ENCODE measurements at regions not wholly inside any gene's neighbourhood (a gene's known extent, or its start where the extent isn't known, plus 50 kb on each side); places are given as distances from the start of the nearest gene placed in this dataset.

DNA sequence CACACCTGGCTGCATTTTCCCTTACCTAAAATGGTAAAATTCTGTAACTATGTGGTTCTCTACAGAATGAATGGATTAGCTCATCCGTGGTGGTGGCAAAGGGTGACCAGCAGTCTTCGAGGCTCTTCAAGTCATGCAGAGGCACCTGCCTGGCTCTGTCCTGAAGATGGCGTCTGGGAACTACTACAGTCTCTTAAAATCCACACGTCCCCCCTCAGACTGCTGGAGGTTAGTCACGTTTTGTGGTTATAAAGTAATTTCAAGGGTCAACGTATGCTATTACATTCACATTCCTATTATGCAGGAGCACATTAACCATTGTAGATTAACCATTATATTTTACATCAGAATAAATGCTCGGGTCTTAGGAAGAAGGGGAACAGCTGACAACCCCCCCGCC is 616.7 kb downstream of the GALR1 start:
- no peak for TF ChIP-seq ZSCAN30 (CRISPR knock-in tag; IDR thresholded peaks at IDR 0.05)
- TF ChIP-seq, protein P1, sequence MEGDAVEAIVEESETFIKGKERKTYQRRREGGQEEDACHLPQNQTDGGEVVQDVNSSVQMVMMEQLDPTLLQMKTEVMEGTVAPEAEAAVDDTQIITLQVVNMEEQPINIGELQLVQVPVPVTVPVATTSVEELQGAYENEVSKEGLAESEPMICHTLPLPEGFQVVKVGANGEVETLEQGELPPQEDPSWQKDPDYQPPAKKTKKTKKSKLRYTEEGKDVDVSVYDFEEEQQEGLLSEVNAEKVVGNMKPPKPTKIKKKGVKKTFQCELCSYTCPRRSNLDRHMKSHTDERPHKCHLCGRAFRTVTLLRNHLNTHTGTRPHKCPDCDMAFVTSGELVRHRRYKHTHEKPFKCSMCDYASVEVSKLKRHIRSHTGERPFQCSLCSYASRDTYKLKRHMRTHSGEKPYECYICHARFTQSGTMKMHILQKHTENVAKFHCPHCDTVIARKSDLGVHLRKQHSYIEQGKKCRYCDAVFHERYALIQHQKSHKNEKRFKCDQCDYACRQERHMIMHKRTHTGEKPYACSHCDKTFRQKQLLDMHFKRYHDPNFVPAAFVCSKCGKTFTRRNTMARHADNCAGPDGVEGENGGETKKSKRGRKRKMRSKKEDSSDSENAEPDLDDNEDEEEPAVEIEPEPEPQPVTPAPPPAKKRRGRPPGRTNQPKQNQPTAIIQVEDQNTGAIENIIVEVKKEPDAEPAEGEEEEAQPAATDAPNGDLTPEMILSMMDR (CRISPR knock-in tag; IDR thresholded peaks at IDR 0.05), result no peak
- TF ChIP-seq RNF2 (conservative IDR thresholded peaks at IDR 0.05; ENCODE audit: low read depth), result no peak
- TF ChIP-seq LCORL (IDR thresholded peaks at IDR 0.05), result no peak
- TF ChIP-seq LCORL (CRISPR knock-in tag; IDR thresholded peaks at IDR 0.05), result no peak
- no peak for TF ChIP-seq POLR2A (IDR thresholded peaks at IDR 0.05; ENCODE audit: insufficient read depth in 1 of 2, low read depth in 2 of 2, low read length in 2 of 2)
- no peak for TF ChIP-seq JUN (CRISPR knock-in tag; IDR thresholded peaks at IDR 0.05)
- TF ChIP-seq ZSCAN29 (CRISPR knock-in tag; conservative IDR thresholded peaks at IDR 0.05), result no peak
- no peak for TF ChIP-seq TBX3 (IDR thresholded peaks at IDR 0.05; ENCODE audit: borderline replicate concordance)
- TF ChIP-seq, protein P2, sequence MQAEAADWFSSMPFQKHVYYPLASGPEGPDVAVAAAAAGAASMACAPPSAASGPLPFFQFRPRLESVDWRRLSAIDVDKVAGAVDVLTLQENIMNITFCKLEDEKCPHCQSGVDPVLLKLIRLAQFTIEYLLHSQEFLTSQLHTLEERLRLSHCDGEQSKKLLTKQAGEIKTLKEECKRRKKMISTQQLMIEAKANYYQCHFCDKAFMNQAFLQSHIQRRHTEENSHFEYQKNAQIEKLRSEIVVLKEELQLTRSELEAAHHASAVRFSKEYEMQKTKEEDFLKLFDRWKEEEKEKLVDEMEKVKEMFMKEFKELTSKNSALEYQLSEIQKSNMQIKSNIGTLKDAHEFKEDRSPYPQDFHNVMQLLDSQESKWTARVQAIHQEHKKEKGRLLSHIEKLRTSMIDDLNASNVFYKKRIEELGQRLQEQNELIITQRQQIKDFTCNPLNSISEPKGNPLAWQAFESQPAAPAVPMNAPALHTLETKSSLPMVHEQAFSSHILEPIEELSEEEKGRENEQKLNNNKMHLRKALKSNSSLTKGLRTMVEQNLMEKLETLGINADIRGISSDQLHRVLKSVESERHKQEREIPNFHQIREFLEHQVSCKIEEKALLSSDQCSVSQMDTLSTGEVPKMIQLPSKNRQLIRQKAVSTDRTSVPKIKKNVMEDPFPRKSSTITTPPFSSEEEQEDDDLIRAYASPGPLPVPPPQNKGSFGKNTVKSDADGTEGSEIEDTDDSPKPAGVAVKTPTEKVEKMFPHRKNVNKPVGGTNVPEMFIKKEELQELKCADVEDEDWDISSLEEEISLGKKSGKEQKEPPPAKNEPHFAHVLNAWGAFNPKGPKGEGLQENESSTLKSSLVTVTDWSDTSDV (CRISPR knock-in tag; IDR thresholded peaks at IDR 0.05), result no peak
- no peak for TF ChIP-seq ZNF292 (CRISPR knock-in tag; IDR thresholded peaks at IDR 0.05; ENCODE audit: borderline replicate concordance, low read depth)
- TF ChIP-seq, protein P3, sequence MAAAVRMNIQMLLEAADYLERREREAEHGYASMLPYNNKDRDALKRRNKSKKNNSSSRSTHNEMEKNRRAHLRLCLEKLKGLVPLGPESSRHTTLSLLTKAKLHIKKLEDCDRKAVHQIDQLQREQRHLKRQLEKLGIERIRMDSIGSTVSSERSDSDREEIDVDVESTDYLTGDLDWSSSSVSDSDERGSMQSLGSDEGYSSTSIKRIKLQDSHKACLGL (CRISPR knock-in tag; IDR thresholded peaks at IDR 0.05), result no peak
- TF ChIP-seq, protein P4, sequence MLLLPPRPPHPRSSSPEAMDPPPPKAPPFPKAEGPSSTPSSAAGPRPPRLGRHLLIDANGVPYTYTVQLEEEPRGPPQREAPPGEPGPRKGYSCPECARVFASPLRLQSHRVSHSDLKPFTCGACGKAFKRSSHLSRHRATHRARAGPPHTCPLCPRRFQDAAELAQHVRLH (CRISPR knock-in tag; IDR thresholded peaks at IDR 0.05; ENCODE audit: borderline replicate concordance, low read depth), result no peak
- TF ChIP-seq, protein P5, sequence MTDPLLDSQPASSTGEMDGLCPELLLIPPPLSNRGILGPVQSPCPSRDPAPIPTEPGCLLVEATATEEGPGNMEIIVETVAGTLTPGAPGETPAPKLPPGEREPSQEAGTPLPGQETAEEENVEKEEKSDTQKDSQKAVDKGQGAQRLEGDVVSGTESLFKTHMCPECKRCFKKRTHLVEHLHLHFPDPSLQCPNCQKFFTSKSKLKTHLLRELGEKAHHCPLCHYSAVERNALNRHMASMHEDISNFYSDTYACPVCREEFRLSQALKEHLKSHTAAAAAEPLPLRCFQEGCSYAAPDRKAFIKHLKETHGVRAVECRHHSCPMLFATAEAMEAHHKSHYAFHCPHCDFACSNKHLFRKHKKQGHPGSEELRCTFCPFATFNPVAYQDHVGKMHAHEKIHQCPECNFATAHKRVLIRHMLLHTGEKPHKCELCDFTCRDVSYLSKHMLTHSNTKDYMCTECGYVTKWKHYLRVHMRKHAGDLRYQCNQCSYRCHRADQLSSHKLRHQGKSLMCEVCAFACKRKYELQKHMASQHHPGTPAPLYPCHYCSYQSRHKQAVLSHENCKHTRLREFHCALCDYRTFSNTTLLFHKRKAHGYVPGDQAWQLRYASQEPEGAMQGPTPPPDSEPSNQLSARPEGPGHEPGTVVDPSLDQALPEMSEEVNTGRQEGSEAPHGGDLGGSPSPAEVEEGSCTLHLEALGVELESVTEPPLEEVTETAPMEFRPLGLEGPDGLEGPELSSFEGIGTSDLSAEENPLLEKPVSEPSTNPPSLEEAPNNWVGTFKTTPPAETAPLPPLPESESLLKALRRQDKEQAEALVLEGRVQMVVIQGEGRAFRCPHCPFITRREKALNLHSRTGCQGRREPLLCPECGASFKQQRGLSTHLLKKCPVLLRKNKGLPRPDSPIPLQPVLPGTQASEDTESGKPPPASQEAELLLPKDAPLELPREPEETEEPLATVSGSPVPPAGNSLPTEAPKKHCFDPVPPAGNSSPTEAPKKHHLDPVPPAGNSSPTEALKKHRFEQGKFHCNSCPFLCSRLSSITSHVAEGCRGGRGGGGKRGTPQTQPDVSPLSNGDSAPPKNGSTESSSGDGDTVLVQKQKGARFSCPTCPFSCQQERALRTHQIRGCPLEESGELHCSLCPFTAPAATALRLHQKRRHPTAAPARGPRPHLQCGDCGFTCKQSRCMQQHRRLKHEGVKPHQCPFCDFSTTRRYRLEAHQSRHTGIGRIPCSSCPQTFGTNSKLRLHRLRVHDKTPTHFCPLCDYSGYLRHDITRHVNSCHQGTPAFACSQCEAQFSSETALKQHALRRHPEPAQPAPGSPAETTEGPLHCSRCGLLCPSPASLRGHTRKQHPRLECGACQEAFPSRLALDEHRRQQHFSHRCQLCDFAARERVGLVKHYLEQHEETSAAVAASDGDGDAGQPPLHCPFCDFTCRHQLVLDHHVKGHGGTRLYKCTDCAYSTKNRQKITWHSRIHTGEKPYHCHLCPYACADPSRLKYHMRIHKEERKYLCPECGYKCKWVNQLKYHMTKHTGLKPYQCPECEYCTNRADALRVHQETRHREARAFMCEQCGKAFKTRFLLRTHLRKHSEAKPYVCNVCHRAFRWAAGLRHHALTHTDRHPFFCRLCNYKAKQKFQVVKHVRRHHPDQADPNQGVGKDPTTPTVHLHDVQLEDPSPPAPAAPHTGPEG (CRISPR knock-in tag; IDR thresholded peaks at IDR 0.05), result no peak

All from HepG2 (cell line).